HUES48 (cell line): ENCODE measurements at regions not wholly inside any gene's neighbourhood (a gene's known extent, or its start where the extent isn't known, plus 50 kb on each side); places are given as distances from the start of the nearest gene placed in this dataset.
"Not testable (repeated sequence)": the region's sequence is repeated elsewhere in the genome, so short reads cannot be mapped to it uniquely, and the experiment has no call there.

Experiments used
- H3K27ac ChIP-seq: one replicate; pipeline ENCODE4 v1.7.0; 2013; ENCODE audit warnings: low read depth, low read length, inconsistent platforms
- H3K27me3 ChIP-seq: 2 replicates; pipeline ENCODE4 v1.6.1; 2013; ENCODE audit warnings: mild to moderate bottlenecking, low read length; ENCODE audit not compliant: control insufficient read depth, insufficient read depth
- H3K36me3 ChIP-seq: 2 replicates; pipeline ENCODE4 v1.6.1; 2013; ENCODE audit warnings: low read length; ENCODE audit not compliant: control insufficient read depth, insufficient read depth
- H3K4me1 ChIP-seq: 2 replicates; pipeline ENCODE4 v1.6.1; 2013; ENCODE audit warnings: mild to moderate bottlenecking, low read length; ENCODE audit not compliant: control insufficient read depth, insufficient read depth
- H3K4me3 ChIP-seq: 2 replicates; pipeline ENCODE4 v1.5.1; 2013; ENCODE audit warnings: mild to moderate bottlenecking, low read depth, low read length
- H3K9ac ChIP-seq: 2 replicates; pipeline ENCODE4 v1.6.1; 2013; ENCODE audit warnings: mild to moderate bottlenecking, low read depth, low read length, moderate library complexity
- H3K9me3 ChIP-seq: 2 replicates; pipeline ENCODE4 v1.6.1; 2013; ENCODE audit warnings: low read length; ENCODE audit not compliant: control insufficient read depth, insufficient read depth

DNA sequence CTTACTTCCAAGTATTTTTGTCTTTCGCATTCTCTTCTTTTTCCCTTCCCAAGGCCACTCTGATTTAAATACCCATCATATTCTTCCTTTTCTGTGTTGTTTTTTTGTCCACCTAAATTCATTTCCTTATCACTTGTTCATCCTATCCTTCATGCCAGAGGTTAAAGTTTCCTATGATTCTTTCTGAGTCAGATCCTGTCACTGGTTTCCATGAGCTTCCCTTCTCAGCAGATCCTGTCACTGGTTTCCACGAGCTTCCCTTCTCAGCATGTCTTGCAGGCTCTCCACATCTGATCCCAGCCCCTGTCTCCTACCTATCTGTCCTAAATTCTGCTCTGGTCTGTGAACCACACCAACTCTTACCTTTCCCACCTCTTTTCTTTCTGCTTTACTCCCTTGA is 311.8 kb upstream of the RGS6 start:
- Histone ChIP-seq H3K4me1 (0 out of 2 replicates have a peak, but pooled peaks cover 4% of the 10 kb centered on the region), H3K9ac (no peak overlapping the region), H3K4me3 (no peak overlapping the region), H3K9me3 (no peaks in the 10 kb centered on the region), H3K27ac (no peak overlapping the region), H3K27me3 (no peaks in the 10 kb centered on the region), H3K36me3 (peaks cover 15% of the 10 kb centered on the region; the same call in 1 of the 2 replicates)

GRCh38 chr14:71621276-71621675 is 311.0 kb upstream of the RGS6 start:
- no peaks in the 10 kb centered on the region for H3K27me3 ChIP-seq
- H3K9me3 ChIP-seq = no peaks in the 10 kb centered on the region
- no peak overlapping the region for H3K27ac ChIP-seq
- H3K9ac ChIP-seq = no peak overlapping the region
- 0 out of 2 replicates have a peak, but pooled peaks cover 4% of the 10 kb centered on the region for H3K4me1 ChIP-seq
- H3K36me3 ChIP-seq = peaks cover 15% of the 10 kb centered on the region; the same call in 1 of the 2 replicates
- H3K4me3 ChIP-seq = no peak overlapping the region

- Histone ChIP-seq H3K27ac (no peak overlapping the region), H3K9me3 (no peaks in the 10 kb centered on the region), H3K4me3 (no peak overlapping the region), H3K4me1 (no peaks in the 10 kb centered on the region), H3K9ac (no peak overlapping the region), H3K27me3 (no peaks in the 10 kb centered on the region), H3K36me3 (peaks cover 15% of the 10 kb centered on the region; the same call in 1 of the 2 replicates)
These were observed 310.1 kb upstream of the RGS6 start for GRCh38 chr14:71621980-71622605.

DNA sequence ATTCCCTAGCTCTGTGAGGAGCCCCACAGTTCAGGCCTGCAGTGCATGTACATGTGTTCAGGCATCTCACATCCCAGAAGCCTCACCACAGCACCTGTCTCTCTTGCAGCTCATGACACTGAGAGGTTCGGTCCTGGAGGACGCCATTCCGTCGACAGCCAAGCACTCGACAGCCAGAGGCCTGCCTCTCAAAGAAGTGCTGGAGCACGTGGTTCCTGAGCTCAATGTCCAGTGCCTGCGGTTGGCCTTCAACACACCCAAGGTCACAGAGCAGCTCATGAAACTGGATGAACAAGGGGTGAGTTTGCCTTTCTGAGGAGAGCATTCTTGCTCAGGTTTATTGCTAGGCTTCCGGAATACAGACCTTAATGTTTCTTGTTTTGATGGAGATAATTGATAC is 308.3 kb upstream of the RGS6 start:
- Histone ChIP-seq H3K27ac (no peak overlapping the region), H3K9me3 (no peaks in the 10 kb centered on the region), H3K9ac (no peak overlapping the region), H3K4me1 (no peaks in the 10 kb centered on the region), H3K27me3 (no peaks in the 10 kb centered on the region), H3K4me3 (no peak overlapping the region), H3K36me3 (peaks cover 15% of the 10 kb centered on the region; the same call in 1 of the 2 replicates)

DNA sequence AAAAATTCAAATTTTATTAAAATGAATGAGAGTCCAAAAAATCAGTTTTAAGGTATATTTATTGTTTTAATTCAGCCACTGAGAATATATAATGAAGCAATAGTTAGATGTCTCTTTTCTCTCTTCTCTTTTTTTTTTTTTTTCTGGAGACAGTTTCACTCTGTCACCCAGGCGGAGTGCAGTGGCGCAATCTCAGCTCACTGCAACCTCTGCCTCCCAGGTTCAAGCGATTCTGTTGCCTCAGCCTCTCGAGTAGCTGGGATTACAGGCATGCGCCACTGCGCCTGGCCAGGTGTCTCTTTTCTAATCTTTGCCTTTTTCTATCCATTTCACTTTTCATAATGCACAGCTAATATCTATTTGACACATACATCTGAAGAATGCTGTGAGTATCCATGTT is 307.1 kb upstream of the RGS6 start:
- H3K9me3 ChIP-seq = no peaks in the 10 kb centered on the region
- no peak overlapping the region for H3K27ac ChIP-seq
- no peak overlapping the region for H3K9ac ChIP-seq
- H3K36me3 ChIP-seq = peaks cover 15% of the 10 kb centered on the region; the same call in 1 of the 2 replicates
- no peaks in the 10 kb centered on the region for H3K4me1 ChIP-seq
- no peaks in the 10 kb centered on the region for H3K27me3 ChIP-seq
- no peak overlapping the region for H3K4me3 ChIP-seq

- H3K27ac ChIP-seq = no peak overlapping the region
- no peaks in the 10 kb centered on the region for H3K9me3 ChIP-seq
- H3K9ac ChIP-seq = no peak overlapping the region
- no peak overlapping the region for H3K4me3 ChIP-seq
- H3K27me3 ChIP-seq = no peaks in the 10 kb centered on the region
- peaks cover 15% of the 10 kb centered on the region; the same call in 1 of the 2 replicates for H3K36me3 ChIP-seq
- H3K4me1 ChIP-seq = no peaks in the 10 kb centered on the region
These were observed 306.1 kb upstream of the RGS6 start for GRCh38 chr14:71625891-71626701.

- no peak overlapping the region for H3K27ac ChIP-seq
- H3K27me3 ChIP-seq = no peaks in the 10 kb centered on the region
- peaks cover 15% of the 10 kb centered on the region; the same call in 1 of the 2 replicates for H3K36me3 ChIP-seq
- no peaks in the 10 kb centered on the region for H3K9me3 ChIP-seq
- H3K4me1 ChIP-seq = peaks cover 5% of the 10 kb centered on the region; the same call in 1 of the 2 replicates
- H3K9ac ChIP-seq = no peak overlapping the region
- H3K4me3 ChIP-seq = no peak overlapping the region
These were observed 303.8 kb upstream of the RGS6 start for GRCh38 chr14:71628433-71628832.

DNA sequence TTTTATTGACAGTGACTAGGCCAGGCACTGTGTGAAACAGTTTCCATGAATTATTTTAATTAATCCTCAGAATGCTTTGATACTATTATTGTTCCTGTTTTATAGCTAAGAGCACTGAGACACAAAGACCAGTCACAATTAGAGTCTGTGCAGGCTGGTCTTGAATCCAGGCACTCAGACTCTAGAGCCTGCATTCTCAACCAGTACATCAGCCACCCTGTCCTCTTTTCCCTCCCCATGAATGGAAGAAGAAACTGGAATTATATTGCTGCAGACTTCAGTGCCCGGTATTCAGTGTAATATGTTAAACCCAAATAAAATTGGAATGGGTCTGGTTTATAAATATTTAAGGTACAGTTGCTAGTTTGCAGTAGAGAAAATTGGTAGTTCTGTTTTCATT is 303.0 kb upstream of the RGS6 start:
- H3K4me3 ChIP-seq = no peak overlapping the region
- H3K9ac ChIP-seq = no peak overlapping the region
- H3K9me3 ChIP-seq = no peaks in the 10 kb centered on the region
- H3K4me1 ChIP-seq = peaks cover 5% of the 10 kb centered on the region; the same call in 1 of the 2 replicates
- H3K27me3 ChIP-seq = no peaks in the 10 kb centered on the region
- H3K27ac ChIP-seq = no peak overlapping the region
- peaks cover 7% of the 10 kb centered on the region; the same call in 1 of the 2 replicates for H3K36me3 ChIP-seq

GRCh38 chr14:71629765-71630492 is 302.3 kb upstream of the RGS6 start:
- Histone ChIP-seq H3K27me3 (no peaks in the 10 kb centered on the region), H3K36me3 (0 out of 2 replicates have a peak, but pooled peaks cover under 1% of the 10 kb centered on the region), H3K9me3 (no peaks in the 10 kb centered on the region), H3K27ac (no peak overlapping the region), H3K4me1 (peaks cover 5% of the 10 kb centered on the region; the same call in 1 of the 2 replicates), H3K4me3 (no peak overlapping the region), H3K9ac (no peak overlapping the region)

GRCh38 chr14:71631030-71631429 is 301.2 kb upstream of the RGS6 start:
- H3K36me3 ChIP-seq, H3K4me1 ChIP-seq, H3K4me3 ChIP-seq, H3K9me3 ChIP-seq, H3K27me3 ChIP-seq, H3K27ac ChIP-seq, H3K9ac ChIP-seq: not testable (repeated sequence)
